HG02678 (cell line): ENCODE measurements at regions not wholly inside any gene's neighbourhood (a gene's known extent, or its start where the extent isn't known, plus 50 kb on each side); places are given as distances from the start of the nearest gene placed in this dataset.
"Not testable (repeated sequence)": the region's sequence is repeated elsewhere in the genome, so short reads cannot be mapped to it uniquely, and the experiment has no call there.

Source experiments
- ATAC-seq: cut with Tn5 transposase; IDR thresholded peaks from one replicate; pipeline ENCODE4 v1.9.1; 2021; ENCODE audit warnings: mild to moderate bottlenecking, moderate library complexity; ENCODE audit not compliant: unreplicated experiment

GRCh38 chr6:137313928-137314855 is 95.0 kb upstream of the IFNGR1 start:
- peak; percentile 57 for ATAC-seq

- ATAC-seq = no peak
Observed at GRCh38 chr6:137313211-137313610, 94.0 kb upstream of the IFNGR1 start.

GRCh38 chr6:137311940-137312339 is 92.8 kb upstream of the IFNGR1 start:
- no peak for ATAC-seq

- no peak for ATAC-seq
Observed at GRCh38 chr6:137309078-137309762, 90.0 kb upstream of the IFNGR1 start.

- no peak for ATAC-seq
Observed at GRCh38 chr6:137307163-137307854, 88.1 kb upstream of the IFNGR1 start.

GRCh38 chr6:137305691-137306090 is 86.5 kb upstream of the IFNGR1 start:
- no peak for ATAC-seq

GRCh38 chr6:137304020-137304780 is 85.0 kb upstream of the IFNGR1 start:
- ATAC-seq = no peak

- ATAC-seq = no peak
Observed at GRCh38 chr6:137303441-137303840, 84.3 kb upstream of the IFNGR1 start.

- no peak for ATAC-seq
Observed at GRCh38 chr6:137299681-137300080, 80.5 kb upstream of the IFNGR1 start.

- ATAC-seq = no peak
Observed at GRCh38 chr6:137297887-137298286, 78.7 kb upstream of the IFNGR1 start.

GRCh38 chr6:137292326-137292725 is 73.1 kb upstream of the IFNGR1 start:
- not testable (repeated sequence) for ATAC-seq

- no peak for ATAC-seq
Observed at GRCh38 chr6:137291441-137291840, 72.3 kb upstream of the IFNGR1 start.

GRCh38 chr6:137290601-137291261 is 71.5 kb upstream of the IFNGR1 start:
- ATAC-seq = no peak

- ATAC-seq = no peak
Observed at GRCh38 chr6:137286916-137287315, 67.7 kb upstream of the IFNGR1 start.

- ATAC-seq = no peak
Observed at GRCh38 chr6:137286368-137286767, 67.2 kb upstream of the IFNGR1 start.

- no peak for ATAC-seq
Observed at GRCh38 chr6:137284811-137285110, 65.6 kb upstream of the IFNGR1 start.

- peak; percentile 53 for ATAC-seq
Observed at GRCh38 chr6:137283940-137284810, 65.0 kb upstream of the IFNGR1 start.

GRCh38 chr6:137283080-137283479 is 63.9 kb upstream of the IFNGR1 start:
- no peak for ATAC-seq

GRCh38 chr6:137282254-137282653 is 63.1 kb upstream of the IFNGR1 start:
- no peak for ATAC-seq
